ELR (cell line): ENCODE measurements at regions not wholly inside any gene's neighbourhood (a gene's known extent, or its start where the extent isn't known, plus 50 kb on each side); places are given as distances from the start of the nearest gene placed in this dataset.

Experiments
- DNase-seq: peaks from one replicate; pipeline ENCODE4 v3.0.0-alpha.2; 2015; ENCODE audit warnings: low read depth

DNA sequence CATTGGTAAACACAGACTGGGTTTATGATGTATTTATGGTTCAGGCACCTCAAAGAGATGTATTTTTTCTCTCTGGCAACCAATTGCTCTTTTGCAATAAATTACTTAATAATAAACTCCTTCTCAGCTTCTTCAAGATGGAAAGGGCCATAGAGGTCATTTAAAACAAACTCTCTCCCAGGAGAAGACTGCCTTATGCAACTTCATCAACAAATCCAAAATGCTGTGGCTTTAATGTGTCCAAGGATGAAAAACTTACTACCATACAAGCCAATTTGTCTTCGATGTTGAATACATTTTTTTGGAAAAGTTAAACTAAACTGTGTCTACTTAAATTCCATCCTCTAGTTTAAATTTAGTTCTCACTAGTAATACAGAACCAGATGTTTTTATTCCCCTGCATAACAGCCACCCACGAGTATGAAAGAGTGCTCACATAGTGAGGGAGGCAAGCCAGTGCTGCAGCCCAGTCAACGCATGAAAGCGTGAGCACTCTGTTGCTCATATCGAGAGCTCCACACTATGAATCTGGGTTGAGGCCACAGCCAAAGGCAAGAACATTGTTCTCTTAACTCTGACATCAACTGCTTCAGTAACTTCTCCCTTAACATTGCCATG, 761.3 kb upstream of the GRM7 start:
- DNase-seq = no peak

DNA sequence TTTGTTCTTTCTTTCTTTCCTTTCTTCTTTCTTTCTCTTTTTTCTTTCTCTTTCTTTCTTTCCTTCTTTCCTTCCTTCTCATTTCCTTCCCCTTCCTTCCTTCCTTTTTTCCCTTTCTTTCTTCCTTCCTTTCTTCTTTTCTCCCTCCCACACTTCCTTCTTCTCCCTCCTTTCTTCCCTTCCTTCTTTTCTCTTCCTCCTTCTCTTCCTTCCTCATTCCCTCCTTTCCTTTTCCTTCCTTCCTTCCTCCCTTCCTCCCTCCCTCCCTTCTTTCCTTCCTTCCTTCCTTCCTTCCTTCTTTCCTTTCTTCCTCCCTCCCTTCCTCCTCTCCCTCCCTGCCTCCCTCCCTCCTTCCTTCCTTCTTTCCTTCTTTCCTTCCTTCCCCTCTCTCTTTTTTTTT, 755.7 kb upstream of the GRM7 start:
- DNase-seq = no peak

DNA sequence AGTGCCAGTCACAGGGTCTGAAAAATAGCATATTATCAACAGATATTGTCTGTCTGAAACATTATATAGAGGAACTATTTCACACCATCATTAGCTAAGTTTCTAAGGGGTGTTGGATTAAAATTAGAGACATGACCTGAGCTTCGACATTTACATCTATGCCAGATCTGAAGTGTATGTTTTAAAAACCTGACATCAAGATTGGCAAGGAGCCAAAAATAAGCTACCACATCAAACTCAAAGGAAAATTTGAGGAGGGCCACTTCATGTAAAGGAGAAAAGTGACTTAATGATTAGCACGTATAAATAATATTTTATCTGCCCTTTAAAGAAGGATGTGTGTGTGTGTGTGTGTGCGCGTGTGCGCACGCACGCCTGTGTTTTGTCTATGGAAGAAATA, 752.0 kb upstream of the GRM7 start:
- no peak for DNase-seq

DNA sequence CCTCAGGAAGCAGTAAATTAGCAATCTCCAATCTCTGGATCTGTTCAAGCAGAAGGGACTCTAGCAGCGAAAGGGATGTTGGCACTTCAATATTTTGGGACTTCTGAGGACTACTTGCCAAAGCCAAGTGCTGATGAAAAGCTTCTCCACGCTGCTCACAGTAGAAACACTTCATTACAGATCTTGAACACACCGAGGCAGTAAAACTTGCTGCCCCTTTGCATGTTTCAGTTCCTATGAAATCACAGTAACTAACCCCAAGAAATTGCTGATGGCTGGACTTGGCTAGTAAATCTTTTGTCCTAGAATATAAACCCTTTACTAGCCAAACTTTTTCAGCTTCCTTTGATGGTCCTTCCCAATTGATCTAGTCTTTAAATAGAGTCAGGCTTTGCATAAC, 750.5 kb upstream of the GRM7 start:
- DNase-seq = no peak

DNA sequence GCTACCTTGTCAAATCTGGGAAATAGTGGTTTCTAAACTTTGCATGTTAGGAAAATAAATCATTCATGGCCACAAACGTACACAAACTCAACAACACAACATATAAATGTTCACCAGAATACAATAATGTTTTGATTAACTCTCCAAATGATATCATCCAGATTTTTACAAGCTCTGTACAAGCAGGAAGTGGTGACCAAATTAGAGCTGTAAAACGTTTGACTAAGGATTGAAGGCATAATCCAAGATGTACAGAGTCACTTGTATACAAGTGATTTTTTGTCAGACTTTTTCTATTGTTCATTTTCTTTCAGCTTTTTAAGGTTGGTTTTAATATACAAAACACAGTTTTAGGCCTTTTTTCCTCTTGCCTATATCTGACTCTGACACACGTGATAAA, 748.4 kb upstream of the GRM7 start:
- DNase-seq = no peak

DNA sequence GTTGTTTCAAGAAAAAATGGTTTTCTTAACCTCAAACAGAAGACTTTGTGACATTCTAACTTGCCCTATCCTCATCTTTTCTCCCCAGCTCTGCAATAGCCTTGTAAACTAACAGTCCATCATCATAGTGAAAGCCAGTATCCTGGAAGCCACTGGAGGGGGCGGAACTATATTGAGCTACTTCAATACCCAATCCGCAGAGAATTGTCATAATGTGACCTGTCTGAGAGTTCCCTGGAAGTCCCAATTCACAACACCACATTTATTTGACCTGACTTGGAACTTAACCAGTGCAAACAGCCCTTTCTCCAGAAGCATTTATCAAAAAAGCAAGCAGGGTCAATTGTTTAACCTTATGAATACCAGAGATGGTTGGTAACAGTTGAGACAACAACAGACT, 747.6 kb upstream of the GRM7 start:
- DNase-seq = no peak

DNA sequence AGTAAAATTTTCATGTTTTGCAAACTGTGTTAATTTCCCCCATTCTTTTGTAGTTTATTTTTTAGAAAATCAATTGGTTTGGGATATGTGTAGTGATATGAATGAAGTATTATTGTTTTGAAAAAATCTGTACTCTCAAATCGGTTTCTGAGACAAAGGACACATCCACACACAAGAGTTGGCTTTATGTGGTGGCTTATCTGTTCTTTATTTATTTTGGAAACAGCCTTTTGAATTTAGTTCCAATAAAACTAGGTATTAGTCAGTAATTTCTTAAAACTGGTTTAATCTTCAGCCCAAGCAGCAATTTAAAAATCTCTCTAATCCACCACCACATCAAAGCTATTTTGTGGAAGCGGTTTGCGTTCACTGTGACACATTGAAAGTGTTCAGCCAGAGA, 741.5 kb upstream of the GRM7 start:
- no peak for DNase-seq

DNA sequence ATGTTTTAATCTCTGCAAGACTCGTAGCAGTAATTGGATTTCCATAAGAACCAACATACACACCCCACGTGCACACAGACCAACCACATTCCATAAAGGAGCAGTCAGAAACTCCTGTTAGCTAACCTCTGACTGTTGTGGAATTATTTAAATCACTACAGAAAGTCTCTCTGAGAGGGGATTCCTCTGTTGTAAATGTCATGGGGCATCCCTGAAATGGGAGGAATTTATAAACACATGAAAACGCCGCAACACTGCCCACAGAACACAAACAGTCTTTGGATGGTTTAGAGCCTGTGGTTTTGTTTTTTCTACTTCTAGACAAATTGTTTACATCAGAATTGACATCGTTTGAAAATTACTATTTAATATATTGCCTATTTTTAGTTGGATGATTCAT, 740.1 kb upstream of the GRM7 start:
- no peak for DNase-seq

DNA sequence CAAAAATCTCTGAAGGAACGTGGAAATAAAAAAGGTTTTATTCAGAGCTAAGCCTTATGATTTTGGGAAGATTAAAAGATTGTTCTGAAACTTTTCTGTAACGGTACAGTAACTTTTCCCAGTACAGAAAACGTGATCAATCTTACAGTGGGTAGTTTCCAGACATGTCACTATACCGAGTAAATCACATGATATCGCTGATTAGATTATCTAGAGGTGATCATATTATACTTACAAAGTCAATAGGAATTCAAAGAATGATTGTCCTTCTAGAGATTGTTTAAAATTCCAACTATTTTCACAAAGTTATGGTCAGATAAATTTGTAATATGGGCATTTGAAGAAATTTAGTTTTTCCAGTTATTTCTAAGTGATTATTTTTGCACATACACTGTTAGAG, 736.0 kb upstream of the GRM7 start:
- DNase-seq = no peak

DNA sequence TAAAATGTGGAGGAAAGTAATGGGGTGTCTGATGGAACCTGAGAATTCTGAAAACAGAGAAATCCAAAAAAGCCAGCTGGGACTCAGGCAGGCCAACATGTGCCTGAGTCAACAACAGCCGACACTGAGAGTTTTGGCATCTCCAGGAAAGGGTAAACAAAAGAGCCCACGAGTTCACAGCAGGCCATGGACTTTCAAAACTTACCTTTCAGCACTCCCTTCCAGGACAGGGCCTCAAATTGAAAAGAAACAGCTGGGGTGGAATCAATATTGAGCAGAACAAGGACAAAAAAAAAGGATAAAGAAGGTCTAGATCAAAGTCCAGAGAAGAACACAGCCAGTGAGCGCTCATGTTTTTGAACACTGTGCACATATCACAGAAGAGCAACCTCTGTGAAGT, 735.4 kb upstream of the GRM7 start:
- no peak for DNase-seq

DNA sequence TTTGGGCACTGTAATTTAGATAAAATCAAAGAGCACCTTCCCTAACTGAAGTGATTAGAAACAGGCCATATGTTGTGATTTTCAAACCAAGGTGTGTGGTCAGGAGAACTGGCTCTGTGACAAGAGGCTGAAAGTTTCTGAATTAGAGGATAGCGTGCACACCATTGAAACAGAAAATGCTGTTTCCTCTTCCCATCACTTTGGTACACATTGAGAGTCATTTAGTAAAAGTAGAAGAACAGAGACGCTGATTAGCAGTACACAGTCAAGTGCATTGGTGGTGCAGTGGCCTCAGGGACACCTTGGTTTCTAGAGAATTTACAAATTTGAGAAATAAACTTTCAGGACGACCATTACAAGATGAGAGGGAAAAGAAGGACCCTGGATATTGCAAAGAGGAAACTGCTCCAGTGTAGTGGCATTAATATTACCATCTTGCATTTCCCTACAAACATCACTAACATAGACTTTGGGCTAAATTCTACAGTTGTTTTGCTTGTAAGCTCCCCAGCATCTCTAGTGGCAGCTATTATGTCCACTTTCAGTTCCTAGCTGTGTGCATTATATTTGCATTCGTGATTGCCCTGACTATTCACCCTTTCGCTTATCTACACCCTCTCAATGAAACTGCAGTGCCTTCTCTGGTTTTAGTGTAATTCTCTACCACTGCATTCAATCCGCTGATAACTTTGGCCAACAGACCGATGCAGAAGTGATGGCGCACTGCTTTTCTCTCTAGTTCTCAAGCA, 728.1 kb upstream of the GRM7 start:
- no peak for DNase-seq

DNA sequence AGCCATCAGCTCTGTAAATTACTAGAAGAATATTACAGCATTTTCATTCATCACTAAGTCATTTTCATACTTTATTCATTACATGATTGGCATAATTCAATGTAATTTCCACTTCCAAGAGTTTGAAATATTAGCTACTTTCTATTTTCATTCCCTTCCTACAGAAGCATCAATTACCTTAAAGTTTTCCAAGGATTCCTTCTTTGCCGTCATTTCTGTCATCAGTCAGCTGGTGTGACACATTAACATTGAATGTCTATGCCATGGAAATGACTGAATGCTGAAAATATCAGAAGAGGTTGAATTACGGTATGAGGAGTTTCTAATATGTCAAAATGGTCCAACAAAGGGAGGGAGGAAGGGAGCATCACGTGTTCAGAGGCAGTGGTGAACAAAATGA, 718.2 kb upstream of the GRM7 start:
- no peak for DNase-seq

DNA sequence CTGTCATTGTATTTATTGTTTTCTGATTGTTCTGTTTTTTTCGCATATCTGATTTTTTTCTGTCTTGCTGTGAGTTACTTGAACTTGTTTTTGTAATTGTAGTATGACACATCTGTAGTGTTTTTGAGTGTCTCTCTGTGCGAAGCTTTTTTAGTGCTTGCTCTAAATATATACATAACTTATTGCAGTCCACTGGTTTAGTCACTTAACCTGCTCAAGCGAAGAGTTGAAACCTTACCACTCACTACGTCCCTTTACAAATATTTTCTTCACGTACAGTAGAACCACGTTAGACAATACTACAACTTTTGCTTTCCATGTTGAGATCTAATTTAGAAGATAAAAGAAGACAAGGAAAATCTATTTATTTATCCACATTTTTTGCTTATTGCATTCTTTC, 713.0 kb upstream of the GRM7 start:
- DNase-seq = no peak

DNA sequence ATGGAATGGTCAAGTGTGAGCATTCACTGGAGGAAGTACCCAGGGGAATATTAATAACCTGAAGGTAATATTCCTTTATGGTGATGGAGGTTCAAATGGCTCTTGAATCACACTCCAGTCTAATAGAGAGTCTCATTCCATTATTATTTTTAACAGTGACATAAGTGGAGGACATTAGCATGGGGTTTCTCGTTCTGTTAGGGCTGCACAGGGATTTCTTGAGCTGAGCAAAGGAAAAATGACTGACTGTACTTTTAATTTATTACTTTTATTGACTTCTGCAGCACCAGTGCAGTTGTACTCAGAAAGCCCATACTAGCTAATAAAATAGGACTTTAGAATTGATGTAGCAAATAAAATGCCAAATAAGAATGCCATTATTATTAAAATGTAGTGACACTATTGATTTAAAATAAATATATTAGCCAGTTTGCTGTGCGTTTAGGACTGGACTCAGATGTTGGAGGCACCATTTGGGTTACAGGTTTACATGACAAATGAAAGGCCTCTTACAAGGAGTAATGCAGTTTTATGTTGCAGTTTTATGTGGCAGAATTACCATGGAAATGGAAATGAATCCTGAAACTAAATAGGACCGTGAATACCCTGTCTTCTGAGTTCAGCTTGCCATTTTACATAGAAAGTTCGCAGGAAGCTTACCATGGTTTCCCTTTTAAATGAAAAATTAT, 705.1 kb upstream of the GRM7 start:
- DNase-seq = no peak

DNA sequence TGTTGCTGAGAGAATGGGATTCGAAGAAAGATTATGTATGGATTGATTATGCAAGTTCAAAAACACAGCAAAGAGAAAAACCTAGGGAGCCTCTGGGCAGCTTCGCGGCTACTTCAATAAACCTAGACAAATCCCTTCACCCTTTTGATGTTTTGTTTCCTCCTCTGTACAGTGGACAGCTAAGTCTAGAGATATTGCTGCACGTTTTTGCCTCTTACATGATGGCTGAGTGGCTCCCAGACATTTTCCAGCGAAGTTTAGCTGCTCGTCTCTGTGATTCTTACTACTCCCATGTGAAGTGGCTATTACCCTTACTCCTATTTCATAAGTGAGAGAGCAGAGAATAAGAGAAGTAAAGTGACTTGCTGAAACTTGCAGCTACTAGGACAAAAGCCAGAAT, 695.0 kb upstream of the GRM7 start:
- DNase-seq = no peak

DNA sequence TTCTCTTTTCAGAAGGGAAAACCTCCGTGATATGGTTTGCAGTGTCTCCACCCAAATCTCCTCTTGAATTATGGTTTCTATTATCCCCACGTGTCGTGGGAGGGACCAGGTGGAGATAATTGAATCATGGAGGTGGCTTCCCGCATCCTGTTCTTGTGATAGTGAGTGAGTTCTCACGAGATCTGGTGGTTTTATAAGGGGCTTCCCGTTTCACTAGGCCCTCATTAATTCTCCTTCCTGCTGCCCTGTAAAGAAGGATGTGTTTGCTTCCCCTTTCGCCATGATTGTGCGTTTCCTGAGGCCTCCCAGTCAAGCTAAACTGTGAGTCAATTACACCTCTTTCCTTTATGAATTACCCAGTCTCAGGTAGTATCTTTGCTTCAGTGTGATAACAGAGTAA, 692.7 kb upstream of the GRM7 start:
- DNase-seq = no peak

DNA sequence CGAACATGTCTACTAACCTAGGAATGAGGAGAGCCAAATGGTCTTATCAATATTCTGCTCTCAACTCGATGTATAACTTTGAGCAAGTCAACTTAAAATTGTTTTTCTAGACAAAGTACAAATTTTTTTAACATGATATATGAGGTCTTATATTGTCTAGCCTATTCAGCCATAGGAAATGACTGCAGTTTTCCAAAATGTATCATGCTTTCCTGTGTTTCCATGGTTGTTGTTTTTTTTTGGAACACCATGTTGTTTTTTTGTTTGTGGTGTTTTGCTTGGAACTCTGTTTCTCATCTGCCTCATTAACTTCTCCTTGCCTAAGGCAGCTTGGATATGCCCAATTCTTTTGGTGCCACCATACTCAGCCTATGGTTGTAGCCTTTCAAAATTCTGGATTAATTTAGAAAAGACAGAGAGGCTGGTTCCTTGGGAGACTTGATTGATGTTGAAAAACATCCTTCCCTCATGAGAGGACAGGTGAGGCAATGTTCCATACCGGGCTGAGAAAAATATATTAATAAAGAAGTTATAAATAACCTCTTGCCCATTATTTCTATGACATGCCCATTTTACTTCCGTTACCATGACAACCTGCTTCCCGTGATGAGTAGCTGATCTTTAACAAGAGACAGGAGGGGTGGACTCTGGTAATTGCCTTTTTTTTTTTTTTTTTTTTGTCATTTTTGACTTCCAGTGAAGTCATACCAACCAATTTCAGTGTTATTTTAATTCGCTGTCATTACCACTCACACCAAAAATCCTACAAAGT, 687.9 kb upstream of the GRM7 start:
- no peak for DNase-seq

DNA sequence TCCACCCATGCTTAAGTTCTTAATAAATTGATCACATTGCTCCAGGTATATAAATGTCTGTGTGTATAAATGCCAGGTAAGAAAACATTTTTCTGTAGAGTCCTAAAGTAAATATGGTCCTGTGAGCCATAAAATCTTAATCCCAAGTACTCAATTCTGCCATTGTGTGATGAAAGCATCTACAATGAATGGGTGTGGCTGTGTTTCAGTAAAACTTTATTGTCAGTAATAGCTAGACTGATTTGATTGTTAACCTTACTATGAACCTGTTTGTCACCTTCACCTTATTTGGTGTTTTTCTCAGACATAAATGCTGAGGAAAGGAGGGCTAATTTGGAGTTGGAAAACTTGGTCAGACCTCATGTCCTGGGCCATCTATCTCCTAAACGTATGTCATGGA, 683.5 kb upstream of the GRM7 start:
- no peak for DNase-seq

DNA sequence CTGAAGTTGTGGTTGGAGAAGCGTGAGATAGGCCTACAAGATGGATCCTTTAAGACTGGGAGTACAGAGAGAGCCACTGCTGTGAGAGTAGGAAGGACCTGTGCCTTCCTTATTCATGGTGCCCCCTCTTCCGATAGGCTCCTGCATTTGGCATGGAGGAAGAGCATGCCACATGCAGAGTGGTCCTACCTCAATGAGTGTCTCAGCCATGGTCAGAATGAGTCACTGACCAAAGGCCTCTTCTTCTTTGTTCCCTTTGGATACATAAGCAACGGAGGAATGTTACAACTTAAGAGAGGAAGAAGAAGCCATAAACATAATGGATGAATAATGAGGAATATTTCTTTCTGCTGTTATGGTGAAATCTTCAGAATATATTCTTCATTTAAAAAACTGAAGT, 681.2 kb upstream of the GRM7 start:
- DNase-seq = no peak

DNA sequence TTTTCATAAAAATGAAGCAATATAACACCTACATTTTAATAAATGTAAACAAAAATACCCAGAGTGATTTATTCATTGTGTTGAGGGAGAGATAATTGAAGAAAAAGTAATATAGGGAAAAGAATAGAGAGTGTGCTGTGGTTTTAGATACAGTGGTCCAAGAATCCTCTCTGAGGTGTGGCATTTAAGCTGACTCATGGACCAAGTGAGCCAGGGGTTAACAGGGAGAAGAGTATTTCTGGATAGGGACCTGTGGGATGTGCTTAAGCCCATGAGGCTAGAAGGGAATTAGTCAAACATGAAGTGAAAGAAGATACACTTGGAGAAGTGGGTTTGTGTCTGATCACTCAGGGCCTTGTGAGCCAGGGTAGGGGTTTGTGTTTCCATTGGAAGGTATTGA, 680.7 kb upstream of the GRM7 start:
- no peak for DNase-seq

DNA sequence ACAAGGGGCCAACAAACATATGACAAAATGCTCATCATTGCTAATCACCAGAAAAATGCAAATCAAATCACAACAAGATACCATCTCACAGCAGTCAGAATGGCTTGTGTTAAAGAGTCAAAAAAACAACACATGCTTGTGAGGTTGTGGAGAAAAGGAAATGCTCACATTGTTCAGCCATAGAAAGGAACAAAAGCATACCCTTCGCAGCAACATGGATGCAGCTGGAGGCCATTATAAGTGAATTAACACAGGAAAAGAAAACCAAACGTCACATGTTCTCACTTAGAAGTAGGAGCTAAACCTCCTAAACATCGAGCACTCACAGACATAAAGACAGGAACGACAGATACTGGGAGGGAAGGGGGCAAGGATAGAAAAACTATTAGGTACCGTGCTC, 678.4 kb upstream of the GRM7 start:
- no peak for DNase-seq

DNA sequence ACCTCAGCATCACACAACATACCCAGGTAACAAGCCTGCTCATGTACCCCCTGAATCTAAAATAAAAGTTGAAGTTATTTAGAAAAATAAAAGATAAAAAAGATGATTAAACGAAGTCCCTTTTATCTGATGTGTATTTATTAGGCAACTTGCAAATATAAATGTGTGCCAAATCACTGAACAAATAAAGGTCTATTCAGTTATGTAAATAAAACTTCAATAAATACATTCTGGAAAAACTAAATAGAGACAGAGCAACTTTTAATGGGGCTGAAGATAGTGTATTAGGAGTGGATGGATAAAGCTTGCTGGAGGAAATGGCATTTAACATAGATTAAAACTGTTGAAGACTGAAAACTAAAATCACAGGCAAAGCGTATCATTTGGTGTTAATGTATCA, 678.0 kb upstream of the GRM7 start:
- DNase-seq = no peak

DNA sequence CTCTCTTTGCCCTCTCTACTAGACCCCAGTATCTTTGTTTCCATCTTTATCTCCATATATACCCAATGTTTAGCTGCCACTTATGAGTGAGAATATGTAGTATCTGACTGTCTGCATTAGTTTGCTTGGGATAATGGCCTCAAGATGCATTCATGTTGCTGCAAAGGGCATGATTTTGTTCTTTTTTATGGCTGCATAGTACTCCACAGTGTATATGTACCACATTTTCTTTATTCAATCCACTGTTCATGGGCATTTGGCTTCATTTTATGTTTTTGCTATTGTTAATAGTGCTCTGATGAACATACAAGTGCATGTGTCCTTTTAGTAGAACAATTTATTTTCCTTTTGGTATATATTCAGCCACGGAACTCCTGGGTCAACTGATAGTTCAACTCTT, 671.5 kb upstream of the GRM7 start:
- no peak for DNase-seq
